Muscle of back (tissue), 3 donors: ENCODE measurements at regions not wholly inside any gene's neighbourhood (a gene's known extent, or its start where the extent isn't known, plus 50 kb on each side); places are given as distances from the start of the nearest gene placed in this dataset.

Source experiments
- DNase-seq, 3 donors: peaks; one replicate each; pipeline versions ENCODE4 v3.0.0 to v3.0.0-alpha.2; 2013

DNA sequence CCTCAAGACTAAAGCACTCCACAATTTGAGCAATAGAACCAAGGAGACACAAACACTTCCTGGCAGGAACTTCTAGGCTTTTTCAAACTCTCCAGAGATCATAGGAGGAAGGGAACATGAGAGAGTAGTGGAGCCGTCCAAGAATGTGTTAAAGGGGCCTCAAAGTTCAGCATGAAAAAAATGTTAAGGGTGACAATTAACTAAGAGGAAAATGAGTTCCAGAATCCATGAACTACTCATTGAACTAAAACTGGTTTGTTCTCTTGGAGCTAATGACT, 122.0 kb downstream of the WIF1 start:
- no peak for DNase-seq
